H1 (cell line): ENCODE measurements at regions not wholly inside any gene's neighbourhood (a gene's known extent, or its start where the extent isn't known, plus 50 kb on each side); places are given as distances from the start of the nearest gene placed in this dataset.

ENCODE experiments used
- CTCF ChIA-PET: fragments of 300-600 bp; sonication (Branson Sonifier 250); formaldehyde crosslinking; loops from one replicate; lab custom pipeline; 2021; ENCODE audit not compliant: partially characterized antibody; lab: Charles Lee
- POLR2A ChIA-PET: fragments of 300-600 bp; sonication (Branson Sonifier 250); formaldehyde crosslinking; loops from one replicate; lab custom pipeline; 2021; ENCODE audit warnings: inconsistent platforms; ENCODE audit not compliant: partially characterized antibody; lab: Charles Lee
- DNase-seq, 2 experiments: peaks; one replicate each; pipeline versions ENCODE4 v3.0.0 to v3.0.0-alpha.2; 2010 to 2022; ENCODE audit warnings: low spot score in 2 of 2, low read depth in 1 of 2, mixed read lengths in 1 of 2
- FAIRE-seq: peaks from 2 replicates; lab custom pipeline; 2011; peaks lifted over from hg19 to GRCh38; lab: Jason Lieb, UNC
- H2AFZ ChIP-seq: 2 replicates; pipeline ENCODE4 v1.8.1; 2012; ENCODE audit warnings: low read length, inconsistent platforms
- H2AK5ac ChIP-seq: 2 replicates; pipeline ENCODE4 v1.6.1; 2013; ENCODE audit warnings: low read depth, low read length
- H2BK120ac ChIP-seq: replicated peaks from 2 replicates; pipeline ENCODE3; 2013; ENCODE audit warnings: low read depth, low read length, inconsistent platforms
- H2BK12ac ChIP-seq: 2 replicates; pipeline ENCODE4 v1.6.1; 2013; ENCODE audit warnings: low read depth, low read length
- H2BK15ac ChIP-seq: 2 replicates; pipeline ENCODE4 v1.6.1; 2013; ENCODE audit warnings: low read length
- H2BK20ac ChIP-seq: 2 replicates; pipeline ENCODE4 v1.6.1; 2013; ENCODE audit warnings: low read length
- H2BK5ac ChIP-seq: 2 replicates; pipeline ENCODE4 v1.6.1; 2013; ENCODE audit warnings: low read depth, low read length
- H3K14ac ChIP-seq: 2 replicates; pipeline ENCODE4 v1.6.1; 2013; ENCODE audit warnings: inconsistent platforms; ENCODE audit not compliant: insufficient read length
- H3K18ac ChIP-seq: 2 replicates; pipeline ENCODE4 v1.6.1; 2013; ENCODE audit warnings: low read length; ENCODE audit errors: extremely low read depth
- H3K23ac ChIP-seq: 2 replicates; pipeline ENCODE4 v1.6.1; 2013; ENCODE audit warnings: inconsistent platforms; ENCODE audit not compliant: insufficient read length
- H3K23me2 ChIP-seq: 2 replicates; pipeline ENCODE4 v1.6.1; 2013; ENCODE audit warnings: low read depth, low read length
- H3K27ac ChIP-seq: 2 replicates; pipeline ENCODE4 v1.6.1; 2011; ENCODE audit warnings: low read depth, low read length, inconsistent platforms
- H3K27me3 ChIP-seq, 4 experiments: replicated peaks in 1 of 4; 1 replicate in 1 of 4; 2 replicates in 3 of 4; pipeline versions ENCODE4 v1.6.1 to v1.8.1; 2011 to 2013; ENCODE audit warnings: low read length in 3 of 4, mild to moderate bottlenecking in 3 of 4, inconsistent platforms in 2 of 4, mixed read lengths in 2 of 4, moderate library complexity in 1 of 4; ENCODE audit not compliant: control insufficient read depth in 3 of 4, insufficient read depth in 3 of 4; ENCODE audit errors: extremely low read depth in 1 of 4
- H3K36me3 ChIP-seq, 4 experiments: 2 replicates each; pipeline versions ENCODE4 v1.6.1 to v1.8.1; 2011 to 2013; ENCODE audit warnings: mild to moderate bottlenecking in 4 of 4, low read length in 3 of 4, moderate library complexity in 2 of 4, control low read depth in 1 of 4, inconsistent platforms in 1 of 4; ENCODE audit not compliant: insufficient read depth in 4 of 4, control insufficient read depth in 2 of 4
- H3K4ac ChIP-seq: replicated peaks from 2 replicates; pipeline ENCODE3; 2013; ENCODE audit warnings: low read length, low read depth, mixed read lengths, inconsistent platforms; ENCODE audit not compliant: insufficient read length
- H3K4me1 ChIP-seq, 4 experiments: replicated peaks in 1 of 4; 1 replicate in 1 of 4; 2 replicates in 3 of 4; pipeline versions ENCODE4 v1.6.1 to v1.8.1; 2011 to 2013; ENCODE audit warnings: low read length in 3 of 4, inconsistent platforms in 2 of 4, mixed read lengths in 1 of 4; ENCODE audit not compliant: insufficient read depth in 4 of 4, control insufficient read depth in 3 of 4
- H3K4me2 ChIP-seq, 2 experiments: 2 replicates each; pipeline versions ENCODE4 v1.6.1 to v1.8.1; 2011 to 2013; ENCODE audit warnings: low read depth in 2 of 2, low read length in 2 of 2, control low read depth in 1 of 2, inconsistent platforms in 1 of 2, mild to moderate bottlenecking in 1 of 2; ENCODE audit not compliant: insufficient read depth in 1 of 2
- H3K4me3 ChIP-seq, 4 experiments: fragments of 200-600, 300-600 bp in 1 of 4; sonication (generic), shearing (Covaris generic), sonication (Bioruptor Twin) in 1 of 4; 2 replicates each; pipeline versions ENCODE4 v1.5.1 to v1.8.1; 2011 to 2016; ENCODE audit warnings: low read length in 4 of 4, low read depth in 3 of 4, control low read depth in 2 of 4, inconsistent platforms in 2 of 4, mild to moderate bottlenecking in 2 of 4, mixed read lengths in 1 of 4, moderate library complexity in 1 of 4; ENCODE audit not compliant: insufficient read depth in 2 of 4; ENCODE audit errors: extremely low read depth in 1 of 4
- H3K56ac ChIP-seq: replicated peaks from 2 replicates; pipeline ENCODE3; 2013; ENCODE audit warnings: low read depth, mild to moderate bottlenecking, mixed read lengths, low read length, inconsistent platforms; ENCODE audit not compliant: insufficient read length
- H3K79me1 ChIP-seq: 2 replicates; pipeline ENCODE4 v1.6.1; 2013; ENCODE audit warnings: low read depth, low read length, control low read depth
- H3K79me2 ChIP-seq, 2 experiments: 2 replicates each; pipeline versions ENCODE4 v1.6.1 to v1.8.1; 2012 to 2013; ENCODE audit warnings: low read length in 2 of 2, mild to moderate bottlenecking in 2 of 2, inconsistent platforms in 1 of 2; ENCODE audit not compliant: insufficient read depth in 2 of 2, control insufficient read depth in 1 of 2
- H3K9ac ChIP-seq, 4 experiments: replicated peaks in 1 of 4; 1 replicate in 1 of 4; 2 replicates in 3 of 4; pipeline versions ENCODE4 v1.6.1 to v1.8.1; 2011 to 2013; ENCODE audit warnings: low read depth in 3 of 4, low read length in 3 of 4, control low read depth in 2 of 4, mild to moderate bottlenecking in 2 of 4, moderate library complexity in 2 of 4, inconsistent platforms in 1 of 4; ENCODE audit errors: extremely low read depth in 1 of 4
- H3K9me3 ChIP-seq, 2 experiments: 2 replicates each; pipeline versions ENCODE4 v1.6.1 to v1.8.1; 2012 to 2013; ENCODE audit warnings: mild to moderate bottlenecking in 2 of 2, moderate library complexity in 2 of 2, control low read depth in 1 of 2, inconsistent platforms in 1 of 2, low read depth in 1 of 2, low read length in 1 of 2, mixed read lengths in 1 of 2; ENCODE audit not compliant: insufficient read depth in 2 of 2
- H4K20me1 ChIP-seq, 2 experiments: replicated peaks in 1 of 2; 2 replicates each; pipeline versions ENCODE3 to v1.8.1; 2011 to 2013; ENCODE audit warnings: inconsistent platforms in 2 of 2, low read length in 2 of 2, mild to moderate bottlenecking in 1 of 2; ENCODE audit not compliant: insufficient read depth in 2 of 2, control insufficient read depth in 1 of 2
- H4K5ac ChIP-seq: 2 replicates; pipeline ENCODE4 v1.6.1; 2013; ENCODE audit warnings: low read length, low read depth, mixed read lengths, inconsistent platforms; ENCODE audit not compliant: insufficient read length
- H4K8ac ChIP-seq: 2 replicates; pipeline ENCODE4 v1.8.0; 2013; ENCODE audit warnings: mild to moderate bottlenecking, moderate library complexity, low read length, inconsistent platforms; ENCODE audit not compliant: insufficient read depth; ENCODE audit errors: extremely low read depth
- H4K91ac ChIP-seq: replicated peaks from 2 replicates; pipeline ENCODE3; 2013; ENCODE audit warnings: low read length, mixed read lengths, inconsistent platforms; ENCODE audit not compliant: insufficient read length
- BCL11A ChIP-seq, 2 experiments: IDR thresholded peaks; one replicate each; pipeline ENCODE4 v1.6.1; 2011; ENCODE audit warnings: low read depth in 2 of 2, low read length in 2 of 2, mild to moderate bottlenecking in 2 of 2
- BRCA1 ChIP-seq: IDR thresholded peaks from 2 replicates; pipeline ENCODE4 v1.6.1; 2012; ENCODE audit warnings: low read depth, low read length, improper control_type of control experiment
- CBX8 ChIP-seq: fragments of 300-800, 300-1000 bp; sonication (generic); IDR thresholded peaks from 2 replicates; pipeline ENCODE4 v1.7.1; 2016; ENCODE audit warnings: low read depth, low read length, borderline replicate concordance
- FOSL1 ChIP-seq: IDR thresholded peaks from 2 replicates; pipeline ENCODE4 v1.6.1; 2011; ENCODE audit warnings: mild to moderate bottlenecking, low read depth, low read length, moderate library complexity; ENCODE audit not compliant: insufficient read depth
- MAFK ChIP-seq: IDR thresholded peaks from 2 replicates; pipeline ENCODE4 v1.6.1; 2012; ENCODE audit warnings: low read depth, mild to moderate bottlenecking, improper control_type of control experiment, low read length
- NANOG ChIP-seq: IDR thresholded peaks from 2 replicates; pipeline ENCODE4 v1.6.1; 2011; ENCODE audit warnings: low read length, low read depth, mild to moderate bottlenecking, inconsistent platforms; ENCODE audit not compliant: insufficient read depth, poor library complexity, severe bottlenecking
- PHF8 ChIP-seq: fragments of 200-600 bp; sonication (generic); conservative IDR thresholded peaks from 2 replicates; pipeline ENCODE4 v1.7.1; 2012; ENCODE audit warnings: low read depth, mild to moderate bottlenecking, inconsistent platforms, low read length, moderate library complexity
- RFX5 ChIP-seq: IDR thresholded peaks from 2 replicates; pipeline ENCODE4 v1.6.1; 2011; ENCODE audit warnings: low read depth, low read length, improper control_type of control experiment, borderline replicate concordance
- SIX5 ChIP-seq: IDR thresholded peaks from 2 replicates; pipeline ENCODE4 v1.6.1; 2011; ENCODE audit warnings: mild to moderate bottlenecking, low read depth, low read length
- TAF1 ChIP-seq: IDR thresholded peaks from 2 replicates; pipeline ENCODE4 v1.6.1; 2011; ENCODE audit warnings: mild to moderate bottlenecking, low read depth, low read length
- WGBS, 2 experiments: shearing (Covaris generic) in 1 of 2; methylation state at CpG; one replicate each; pipeline versions ENCODE4 v1.1.6 to v1.1.7; 2013 to 2015; ENCODE audit warnings: low lambda C conversion rate in 2 of 2, mixed read lengths in 2 of 2, inconsistent platforms in 1 of 2, low coverage in 1 of 2, missing lambda C conversion rate in 1 of 2; ENCODE audit not compliant: insufficient replicate concordance in 2 of 2, insufficient coverage in 1 of 2, insufficient read length in 1 of 2; ENCODE audit errors: extremely low coverage in 1 of 2, missing lambda C conversion rate in 1 of 2; 5-methylcytosine and 5-hydroxymethylcytosine counted together

DNA sequence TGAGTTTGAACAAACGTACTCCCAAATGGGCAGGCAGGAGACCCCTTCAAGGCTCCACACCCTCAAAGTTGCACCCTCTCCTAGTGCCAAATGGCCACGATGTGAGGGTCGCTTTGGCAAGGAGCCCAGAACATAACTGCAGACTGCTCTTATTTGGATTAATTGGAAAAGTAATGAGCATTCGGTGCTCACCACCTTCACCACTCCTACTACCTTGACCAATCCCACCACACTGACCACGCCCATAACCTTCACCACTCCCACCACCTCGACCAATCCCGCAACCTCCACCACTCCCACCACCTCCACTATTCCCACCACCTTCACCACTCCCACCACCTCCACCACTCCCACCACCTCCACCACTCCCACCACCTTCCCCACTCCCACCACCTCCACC lies 94.7 kb upstream of the PAX2 start:
- no peak for FAIRE-seq
- Histone ChIP-seq H3K9me3 (no peaks in the 10 kb centered on the region), H3K9ac (no peak overlapping the region), H2BK20ac (no peak overlapping the region), H2BK5ac (no peak overlapping the region), H4K91ac (no peak overlapping the region), H3K27ac (no peak overlapping the region), H4K8ac (no peak overlapping the region), H3K14ac (no peak overlapping the region), H3K4ac (no peak overlapping the region), H2AFZ (no peak overlapping the region), H4K5ac (no peak overlapping the region), H3K27me3 (peaks cover 15 to 35% (median 32%) of the 10 kb centered on the region in 4 experiments), H3K23me2 (peaks cover 18% of the 10 kb centered on the region; the same call in 1 of the 2 replicates), H3K4me1 (peaks cover 5 to 14% (median 8%) of the 10 kb centered on the region in 4 experiments), H2BK12ac (no peak overlapping the region), H3K79me2 (no peaks in the 10 kb centered on the region), H3K56ac (peak overlapping the region; percentile 77), H3K4me3 (no peak overlapping the region), H3K79me1 (no peaks in the 10 kb centered on the region; the same call in 1 of the 2 replicates), H3K4me2 (no peak overlapping the region), H2AK5ac (no peak overlapping the region), H3K18ac (no peak overlapping the region), H2BK15ac (peak overlapping the region; percentile 29; the same call in 1 of the 2 replicates), H2BK120ac (no peak overlapping the region), H3K36me3 (no peaks in the 10 kb centered on the region), H3K23ac (no peak overlapping the region), H4K20me1 (peaks cover 0 to under 1% of the 10 kb centered on the region in 2 experiments)
- no peak for DNase-seq
- ChIA-PET CTCF (interaction anchor here (0.9 to 1.5 kb wide), 2 partner anchors 89 to 132 kb away, joined by 3 to 6 read pairs; no protein-coding TSS in a partner anchor), POLR2A (no interaction called here)
- 80% methylated on average over 4 of the region's 7 CpGs; no CpG with 5 or more reads in 1 of the 2 experiments for WGBS, 2 experiments
- TF ChIP-seq TAF1 = no peak
- no peak for TF ChIP-seq CBX8
- no peak for TF ChIP-seq SIX5
- no peak for TF ChIP-seq FOSL1
- TF ChIP-seq BRCA1 = no peak
- no peak for TF ChIP-seq PHF8
- TF ChIP-seq BCL11A (IDR thresholded peaks at IDR 0.05; ENCODE audit: low read depth in 2 of 2, low read length in 2 of 2) = no peak
- TF ChIP-seq NANOG = no peak
- no peak for TF ChIP-seq RFX5
- TF ChIP-seq MAFK = no peak
